Upper lobe of left lung (tissue), 6 donors: ENCODE measurements at regions not wholly inside any gene's neighbourhood (a gene's known extent, or its start where the extent isn't known, plus 50 kb on each side); places are given as distances from the start of the nearest gene placed in this dataset.

ENCODE experiments used
- ATAC-seq, 2 donors: fragments of 200-7000 bp; cut with Tn5 transposase; one replicate each; pipeline ENCODE4 v1.9.1; 2022; ENCODE audit warnings: mild to moderate bottlenecking in 2 of 2, moderate library complexity in 2 of 2; ENCODE audit not compliant: low FRiP score in 2 of 2
- DNase-seq, 2 donors: peaks; one replicate each; pipeline ENCODE4 v3.0.0-alpha.2; 2019 to 2020
- H3K27ac ChIP-seq, 4 donors: fragments of 200-600 bp; sonication (generic); one replicate each; pipeline ENCODE4 v1.5.1; 2016 to 2019
- H3K27me3 ChIP-seq, 4 donors: fragments of 200-600 bp; sonication (generic); one replicate each; pipeline ENCODE4 v1.5.1; 2017 to 2019
- H3K36me3 ChIP-seq, 4 donors: fragments of 200-600 bp; sonication (generic); one replicate each; pipeline ENCODE4 v1.5.1; 2016 to 2019
- H3K4me1 ChIP-seq, 4 donors: fragments of 200-600 bp; sonication (generic); one replicate each; pipeline ENCODE4 v1.5.1; 2018 to 2019
- H3K4me3 ChIP-seq, 4 donors: fragments of 200-600 bp; sonication (generic); one replicate each; pipeline ENCODE4 v1.5.1; 2017 to 2019; ENCODE audit warnings: mild to moderate bottlenecking in 2 of 4, moderate library complexity in 1 of 4
- H3K9me3 ChIP-seq, 4 donors: fragments of 200-600 bp; sonication (generic); one replicate each; pipeline ENCODE4 v1.5.1; 2018 to 2019
- CTCF ChIP-seq, 6 experiments: fragments of 450-650 bp in 4 of 6; fragments of 200-600 bp in 2 of 6; sonication (generic) in 2 of 6; IDR thresholded peaks; one replicate each; pipeline ENCODE4 v1.5.1; 2016 to 2019; ENCODE audit warnings: antibody characterized with exemption in 6 of 6
- EP300 ChIP-seq, 4 donors: sonication (generic); formaldehyde crosslinking; IDR thresholded peaks; one replicate each; pipeline ENCODE4 v1.5.1; 2017; ENCODE audit warnings: antibody characterized with exemption in 4 of 4, control low read depth in 2 of 4
- POLR2A ChIP-seq, 4 donors: fragments of 450-650 bp; IDR thresholded peaks; one replicate each; pipeline ENCODE4 v1.5.1; 2016 to 2017; ENCODE audit warnings: antibody characterized with exemption in 4 of 4, mild to moderate bottlenecking in 2 of 4
- POLR2AphosphoS5 ChIP-seq, 2 donors: sonication (generic); formaldehyde crosslinking; IDR thresholded peaks; one replicate each; pipeline ENCODE4 v1.5.1; 2017; ENCODE audit warnings: antibody characterized with exemption in 2 of 2
- whole genome bisulfite sequencing, 2 donors: methylation state at CpG; one replicate each; pipeline ENCODE4 v1.1.5; 2017 to 2018; 5-methylcytosine and 5-hydroxymethylcytosine counted together
- donor health status: DM: no; HTN: no; CAD: no; lungs with moderate emphysema.
- donor health status: DM: no; HTN: yes; CAD: no; lungs with severe emphysema.

- Histone ChIP-seq H3K4me3 (peak overlapping the region in 3 of 4 donors; percentile 42 to 54 (median 52)), H3K36me3 (no peaks in the 10 kb centered on the region), H3K9me3 (no peaks in the 10 kb centered on the region), H3K4me1 (peaks cover 11 to 25% (median 18%) of the 10 kb centered on the region in 4 donors), H3K27ac (peak overlapping the region; percentile 78 to 95 (median 86)), H3K27me3 (no peaks in the 10 kb centered on the region)
- ATAC-seq (peak; percentile 67 to 68), DNase-seq (peak; percentile 49 to 83)
- TF ChIP-seq POLR2AphosphoS5 (IDR thresholded peaks at IDR 0.05) (no peak), POLR2A (IDR thresholded peaks at IDR 0.05) (no peak), EP300 (IDR thresholded peaks at IDR 0.05) (no peak)
- 63 to 64% methylated on average over 27 to 28 of the region's 30 CpGs for WGBS, 2 donors
Observed at GRCh38 chr12:4031703-4032291, 158.6 kb upstream of the PARP11 start.

- peak; percentile 96 to 99 for ATAC-seq
- no peaks in the 10 kb centered on the region for H3K27me3 ChIP-seq
Observed at GRCh38 chr12:4030929-4031702, 157.9 kb upstream of the PARP11 start.

GRCh38 chr12:4027412-4027811 is 154.2 kb upstream of the PARP11 start:
- H3K27ac ChIP-seq, result no peak overlapping the region
- H3K9me3 ChIP-seq, result no peaks in the 10 kb centered on the region
- TF ChIP-seq POLR2A (IDR thresholded peaks at IDR 0.05) (no peak), CTCF (IDR thresholded peaks at IDR 0.05) (no peak), POLR2AphosphoS5 (IDR thresholded peaks at IDR 0.05) (no peak), EP300 (IDR thresholded peaks at IDR 0.05) (no peak)
- DNase-seq, result peak; percentile 26 to 27
- no peaks in the 10 kb centered on the region for H3K27me3 ChIP-seq
- no peaks in the 10 kb centered on the region for H3K36me3 ChIP-seq
- H3K4me3 ChIP-seq, result no peak overlapping the region
- ATAC-seq, result no peak
- 41 to 68% methylated on average over 4 of the region's 4 CpGs for WGBS, 2 donors
- peaks cover 11 to 25% (median 16%) of the 10 kb centered on the region in 4 donors for H3K4me1 ChIP-seq

More at GRCh38 chr12:4030929-4031702, 157.9 kb upstream of the PARP11 start:
- DNase-seq, result peak; percentile 91 to 97
- peak; percentile 14 to 67 for TF ChIP-seq POLR2AphosphoS5 (IDR thresholded peaks at IDR 0.05)
- peak in 2 of 6 experiments; percentile 23 to 24 for TF ChIP-seq CTCF (IDR thresholded peaks at IDR 0.05)
- peak in 3 of 4 donors; percentile 40 to 87 (median 50) for TF ChIP-seq POLR2A (IDR thresholded peaks at IDR 0.05)
- TF ChIP-seq EP300 (IDR thresholded peaks at IDR 0.05), result peak in 3 of 4 donors; percentile 15 to 90 (median 46)
- Histone ChIP-seq H3K4me3 (peak overlapping the region in 3 of 4 donors; percentile 42 to 54 (median 52)), H3K27ac (peak overlapping the region; percentile 83 to 95 (median 88)), H3K9me3 (no peaks in the 10 kb centered on the region), H3K4me1 (peaks cover 11 to 25% (median 18%) of the 10 kb centered on the region in 4 donors), H3K36me3 (no peaks in the 10 kb centered on the region)
- 3% methylated on average over 28 to 30 of the region's 75 CpGs for WGBS, 2 donors

- WGBS, 2 donors, result 94% methylated on average over 7 of the region's 7 CpGs
Observed at GRCh38 chr12:4026517-4026916, 153.3 kb upstream of the PARP11 start.

More at GRCh38 chr12:4026517-4026916, 153.3 kb upstream of the PARP11 start:
- Histone ChIP-seq H3K4me1 (peaks cover 6 to 16% (median 9%) of the 10 kb centered on the region in 4 donors), H3K27me3 (no peaks in the 10 kb centered on the region), H3K9me3 (no peaks in the 10 kb centered on the region), H3K36me3 (no peaks in the 10 kb centered on the region), H3K27ac (no peak overlapping the region), H3K4me3 (no peak overlapping the region)
- no peak for DNase-seq
- no peak for ATAC-seq
- no peak for TF ChIP-seq CTCF (IDR thresholded peaks at IDR 0.05)
- no peak for TF ChIP-seq POLR2A (IDR thresholded peaks at IDR 0.05)
- TF ChIP-seq POLR2AphosphoS5 (IDR thresholded peaks at IDR 0.05), result no peak
- no peak for TF ChIP-seq EP300 (IDR thresholded peaks at IDR 0.05)
